EL (cell line): ENCODE measurements at regions not wholly inside any gene's neighbourhood (a gene's known extent, or its start where the extent isn't known, plus 50 kb on each side); places are given as distances from the start of the nearest gene placed in this dataset.

Experiments used
- DNase-seq: peaks from one replicate; pipeline ENCODE4 v3.0.0-alpha.2; 2016

DNA sequence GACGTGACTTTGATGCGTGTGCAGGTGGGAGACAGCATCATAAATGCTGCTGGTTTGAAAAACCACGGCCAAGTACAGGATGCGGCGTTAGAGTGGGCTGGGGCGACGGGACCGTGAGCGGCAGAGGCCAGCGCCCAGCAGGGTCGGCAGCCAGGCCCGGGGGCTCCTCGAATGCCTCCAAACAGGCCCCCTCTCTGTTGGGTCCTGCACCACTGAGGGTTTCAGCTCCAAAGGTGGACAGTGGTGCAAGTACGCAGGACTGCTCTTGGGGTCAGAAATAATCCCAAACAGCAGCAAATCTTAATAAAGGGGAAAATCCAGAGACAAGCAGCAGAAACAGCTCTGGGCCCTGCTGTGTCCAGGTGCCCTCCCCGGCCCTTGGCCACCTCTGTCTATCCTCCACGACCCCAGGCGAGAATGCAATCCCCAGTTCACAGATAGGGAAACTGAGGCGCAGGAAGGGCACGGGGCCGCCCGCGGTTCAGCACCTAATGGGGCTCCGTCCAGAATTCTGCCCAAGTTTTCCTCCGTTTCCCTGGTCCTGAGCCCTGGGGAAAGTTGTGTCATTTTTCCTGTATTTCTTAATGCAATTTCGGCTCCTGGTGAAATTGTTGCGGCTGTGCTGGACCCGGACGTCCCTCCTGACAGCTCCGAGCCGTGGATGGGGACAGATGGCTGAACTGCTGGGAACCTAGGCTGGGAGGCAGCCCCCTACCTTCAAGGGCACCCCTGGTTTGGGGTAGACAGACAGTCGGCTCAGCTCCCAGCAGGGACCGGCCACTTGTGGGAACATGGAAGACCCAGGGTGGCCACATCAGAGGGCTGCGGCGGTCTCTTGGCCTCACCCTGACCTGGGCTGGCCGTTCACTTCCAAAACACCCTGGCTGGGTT, 97.4 kb downstream of the FOXL3 start:
- DNase-seq = no peak

- DNase-seq = no peak
Observed at GRCh38 chr7:388023-388960, 98.3 kb downstream of the FOXL3 start.

DNA sequence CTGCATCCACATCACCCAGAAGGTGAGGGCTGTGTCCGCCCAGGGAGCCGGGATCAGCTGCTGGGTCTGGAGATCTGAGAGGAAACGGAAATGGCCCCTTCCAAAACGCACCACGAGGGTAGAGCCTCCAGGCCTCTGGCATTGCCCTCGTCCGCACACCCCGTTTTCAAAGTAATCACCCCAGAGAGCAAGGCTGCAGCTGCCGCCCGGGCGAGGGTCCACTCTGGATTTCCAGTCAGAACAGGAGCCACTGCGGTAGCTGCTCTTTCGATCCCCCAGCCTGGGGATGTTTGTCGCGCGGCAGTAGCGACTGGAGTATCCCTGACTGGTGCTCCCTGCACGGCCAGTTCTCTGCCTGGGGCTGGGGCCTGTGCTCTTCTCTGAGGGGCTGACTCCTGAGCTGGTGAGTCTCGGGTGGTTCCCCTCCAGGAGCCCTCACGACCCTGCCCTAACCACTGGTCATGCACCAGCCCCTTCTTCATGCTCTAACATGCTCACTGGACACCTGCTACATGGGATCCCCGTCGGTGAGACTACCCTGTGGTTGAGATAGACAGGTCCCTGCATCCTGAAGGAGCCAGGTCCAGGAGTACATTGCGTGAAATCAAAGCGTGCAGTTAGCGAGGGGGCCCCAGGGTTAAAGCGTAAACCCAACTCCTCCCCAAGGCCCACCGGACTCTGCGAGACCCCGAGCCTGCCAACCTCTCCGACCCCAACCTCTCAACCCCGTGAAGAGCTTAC, 99.2 kb downstream of the FOXL3 start:
- no peak for DNase-seq

GRCh38 chr7:389911-390601, 100.1 kb downstream of the FOXL3 start:
- DNase-seq = no peak

DNA sequence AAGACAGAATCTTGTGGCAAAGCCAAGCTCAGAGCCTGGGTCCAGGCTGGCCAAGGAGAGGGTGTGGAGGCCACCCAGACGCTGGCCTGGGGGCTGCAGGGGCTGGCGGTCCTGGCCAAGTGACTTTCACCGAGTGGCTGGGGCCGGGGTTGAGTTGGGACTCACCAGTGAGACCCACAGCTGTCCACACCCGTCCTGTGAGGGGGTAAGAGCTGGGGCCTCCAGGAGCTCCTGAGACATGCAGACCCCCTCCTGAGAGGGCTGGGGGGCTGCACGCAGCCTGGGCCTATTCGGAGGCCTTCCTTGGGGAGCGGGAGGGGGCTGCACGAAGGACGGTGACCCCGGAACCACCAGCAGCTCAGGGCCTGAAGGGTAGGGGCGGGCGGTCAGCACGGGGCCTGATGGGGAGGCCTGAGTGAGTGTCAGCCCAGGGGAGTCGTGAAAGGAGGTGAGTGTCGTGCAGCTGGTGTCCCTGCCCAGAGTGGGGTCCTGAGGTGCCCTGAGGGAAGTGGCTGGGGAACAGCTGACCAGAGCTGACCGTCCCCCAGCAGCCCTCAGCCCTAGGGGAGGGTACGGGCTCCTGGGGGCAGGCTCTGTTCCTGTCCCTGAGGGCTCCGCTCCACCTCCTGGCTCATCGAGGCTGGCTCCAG, 100.9 kb downstream of the FOXL3 start:
- no peak for DNase-seq

DNA sequence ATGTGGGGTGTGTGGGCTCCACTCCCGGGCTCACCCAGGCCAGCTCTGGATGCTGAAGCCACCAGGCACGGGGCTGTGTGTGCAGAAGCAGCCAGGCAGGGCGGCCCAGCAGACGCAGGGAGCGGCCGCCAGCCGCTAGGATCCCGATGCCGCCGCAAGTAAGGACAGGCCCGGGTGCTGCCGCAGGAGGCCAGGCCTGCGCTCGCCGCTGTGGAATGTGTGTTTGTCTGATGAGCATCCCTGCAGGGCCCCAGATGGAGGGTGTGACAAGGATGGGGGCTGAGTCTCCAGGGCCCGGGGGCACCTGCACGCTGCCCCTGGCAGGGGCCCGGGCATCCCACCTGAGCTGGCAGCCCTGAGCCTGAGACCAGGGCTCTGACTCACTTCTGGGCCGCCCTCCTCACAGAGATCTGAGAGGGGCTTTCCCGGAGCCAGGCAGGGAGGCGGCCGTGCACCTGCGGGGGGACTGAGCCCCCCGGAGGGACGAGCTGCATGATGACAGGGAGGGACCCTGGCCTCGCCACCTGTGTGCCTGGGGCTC, 101.5 kb downstream of the FOXL3 start:
- no peak for DNase-seq

DNA sequence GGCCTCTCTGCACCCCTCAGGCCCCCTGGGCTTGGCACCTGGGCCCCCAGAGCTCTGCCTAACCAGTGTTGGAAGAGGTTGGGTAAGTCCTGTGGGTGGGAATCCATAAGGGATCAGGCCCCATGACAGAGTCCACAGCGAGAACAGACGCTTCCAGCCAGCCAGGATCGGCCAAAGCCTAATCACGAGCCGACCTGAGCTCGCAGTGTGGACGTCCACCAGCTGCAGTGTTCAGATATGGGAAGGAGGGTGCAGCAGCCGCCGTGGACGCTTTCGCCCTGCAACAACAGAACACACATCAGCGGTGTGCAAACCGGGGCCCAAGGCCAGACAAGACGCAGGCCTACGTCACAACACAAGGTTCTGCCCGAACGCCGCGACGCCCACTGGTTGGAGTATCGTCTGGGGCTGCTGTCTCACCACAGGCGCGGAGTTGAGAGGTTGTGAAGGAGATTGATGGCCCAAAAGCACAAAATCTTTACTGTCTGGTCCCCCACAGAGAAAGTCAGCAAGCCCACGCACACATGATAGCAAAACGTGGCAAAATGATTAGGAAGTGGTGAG, 102.1 kb downstream of the FOXL3 start:
- no peak for DNase-seq

- DNase-seq = no peak
Observed at GRCh38 chr7:392822-393221, 102.9 kb downstream of the FOXL3 start.

GRCh38 chr7:395643-396042, 105.7 kb downstream of the FOXL3 start:
- no peak for DNase-seq

DNA sequence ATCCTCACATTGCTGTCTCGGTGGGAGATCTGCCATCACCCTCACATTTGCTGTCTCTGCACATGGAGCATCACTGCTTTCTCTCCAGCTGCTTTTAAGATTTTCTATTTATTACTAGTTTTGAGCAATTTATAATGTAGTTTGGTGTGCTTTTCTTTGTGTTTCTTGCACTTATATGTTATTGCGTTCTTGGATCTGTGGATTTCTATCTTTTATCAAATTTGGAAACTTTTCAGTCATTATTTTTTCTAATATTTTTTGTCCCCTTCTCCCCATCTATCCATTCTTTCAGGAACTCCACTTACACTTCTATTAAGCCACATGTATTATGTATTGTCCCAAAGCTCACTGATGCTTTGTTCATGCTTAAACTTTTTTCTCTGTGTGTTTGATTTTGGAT, 108.9 kb downstream of the FOXL3 start:
- DNase-seq = no peak

GRCh38 chr7:400901-401485, 111.0 kb downstream of the FOXL3 start:
- no peak for DNase-seq

DNA sequence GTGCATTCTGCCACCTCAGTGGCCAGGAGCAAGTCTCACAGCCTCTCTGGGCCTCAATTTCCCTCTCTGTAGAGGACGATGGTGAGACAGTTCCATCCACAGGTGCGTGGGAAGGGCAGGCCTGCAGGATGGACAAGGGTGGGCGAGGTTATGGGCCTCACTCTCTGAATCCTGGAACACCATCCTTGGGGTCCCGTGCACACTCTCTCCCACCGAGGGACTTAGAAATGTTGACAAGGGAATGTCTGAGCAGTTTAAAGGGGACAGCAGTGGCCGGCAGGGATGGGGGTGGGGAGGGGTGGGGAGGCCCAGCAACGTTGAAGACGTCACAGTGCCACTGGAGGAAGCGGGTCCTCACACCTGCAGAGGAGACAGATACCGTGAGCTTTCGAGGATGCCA, 111.5 kb downstream of the FOXL3 start:
- no peak for DNase-seq

DNA sequence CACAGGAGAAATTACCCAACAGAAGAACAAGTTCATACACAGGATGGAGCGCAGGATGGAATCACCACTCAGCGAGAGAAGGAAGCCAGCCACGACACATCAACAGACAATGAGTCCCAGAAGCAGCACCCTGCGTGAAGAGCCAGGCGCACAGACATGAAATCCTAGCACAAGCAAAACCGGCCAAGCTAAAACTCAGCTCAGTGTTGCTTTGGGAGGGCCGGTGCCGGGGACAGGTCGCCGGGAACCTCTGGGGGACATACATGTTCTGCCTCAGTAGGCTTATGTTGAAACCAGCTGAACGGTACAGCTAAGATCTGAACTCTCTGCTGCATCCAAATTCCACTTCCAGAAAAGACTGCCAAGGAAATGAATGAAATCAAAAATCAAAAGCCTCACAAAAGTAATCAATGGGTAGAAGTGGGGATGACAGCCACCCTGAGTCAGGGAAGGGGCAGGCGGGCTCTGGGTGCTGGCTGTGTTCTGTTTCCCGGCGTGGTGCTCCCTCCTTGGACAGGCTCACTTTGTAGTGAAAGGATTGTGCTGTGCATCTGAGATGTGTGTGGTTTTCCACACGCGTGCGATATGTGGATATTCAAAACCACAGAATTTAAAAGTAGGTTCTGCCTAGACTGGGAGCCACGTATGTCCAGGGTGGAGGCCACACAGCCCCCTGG, 114.7 kb downstream of the PDGFA start:
- no peak for DNase-seq

DNA sequence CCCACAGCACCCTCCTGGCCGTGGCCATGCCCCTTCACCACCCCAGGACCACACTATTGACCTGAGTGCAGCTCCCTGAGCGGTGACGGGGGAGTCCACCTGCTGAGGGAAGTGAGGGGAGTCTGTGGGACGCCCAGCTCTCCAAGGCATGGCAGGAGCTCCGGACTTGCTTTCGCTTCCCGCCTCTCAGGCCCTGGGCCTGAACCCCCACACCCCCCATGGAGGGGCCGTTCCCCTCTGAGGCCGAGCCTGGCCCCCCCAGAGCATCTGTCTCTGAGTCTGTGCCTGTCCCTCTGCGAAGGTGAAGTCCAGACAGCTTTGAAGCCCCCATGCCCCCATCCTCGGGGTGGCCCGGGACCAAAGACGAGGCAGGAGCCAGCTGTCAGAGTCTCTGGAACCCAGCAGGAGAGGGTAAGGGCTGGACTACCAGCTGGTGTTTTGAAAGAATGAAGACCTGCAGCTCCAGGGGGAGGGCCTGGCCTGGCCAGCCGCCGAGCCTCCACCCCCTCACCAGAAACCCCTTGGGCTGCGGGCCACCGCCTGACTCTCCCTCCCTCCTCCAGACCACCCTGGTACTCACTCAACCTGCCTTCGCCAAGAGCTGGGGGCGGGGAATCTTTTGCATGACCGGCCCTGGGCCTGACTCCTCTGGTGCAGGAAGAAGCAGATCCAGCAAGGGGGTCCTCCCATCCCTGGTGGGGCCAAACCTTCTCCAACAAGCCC, 114.0 kb downstream of the PDGFA start:
- no peak for DNase-seq

DNA sequence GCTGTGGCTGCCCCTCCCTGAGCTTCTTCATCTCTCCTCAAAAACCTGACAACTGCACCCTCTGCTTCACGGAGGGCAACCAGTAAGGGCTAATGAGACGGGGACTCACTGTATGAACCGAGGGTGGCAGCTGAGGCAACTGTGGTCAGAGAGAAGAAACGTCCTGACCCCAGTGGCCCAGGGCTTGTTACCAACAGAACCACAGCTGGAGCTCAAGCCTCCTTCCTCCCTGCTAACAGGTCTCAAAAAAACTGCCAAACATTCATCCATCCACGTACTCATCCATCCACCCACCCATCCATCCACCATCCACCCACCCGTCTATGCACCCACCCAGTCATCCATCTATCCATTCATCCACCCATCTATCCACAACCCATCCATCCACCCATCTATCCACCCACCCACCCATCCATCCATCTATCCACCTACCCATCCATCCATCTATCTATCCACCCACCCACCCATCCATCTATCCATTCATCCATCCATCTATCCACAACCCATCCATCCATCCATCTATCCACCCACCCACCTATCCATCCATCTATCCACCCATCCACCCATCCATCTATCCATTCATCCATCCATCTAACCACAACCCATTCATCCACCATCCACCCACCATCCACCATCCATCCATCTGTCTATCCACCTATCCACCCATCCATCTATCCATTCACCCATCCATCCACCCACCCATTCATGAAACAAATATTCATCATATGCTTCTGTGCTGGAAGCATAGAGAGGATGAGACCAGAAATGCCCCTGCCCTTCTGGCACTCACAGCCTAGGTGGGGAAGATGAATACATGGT, 111.7 kb downstream of the PDGFA start:
- no peak for DNase-seq

DNA sequence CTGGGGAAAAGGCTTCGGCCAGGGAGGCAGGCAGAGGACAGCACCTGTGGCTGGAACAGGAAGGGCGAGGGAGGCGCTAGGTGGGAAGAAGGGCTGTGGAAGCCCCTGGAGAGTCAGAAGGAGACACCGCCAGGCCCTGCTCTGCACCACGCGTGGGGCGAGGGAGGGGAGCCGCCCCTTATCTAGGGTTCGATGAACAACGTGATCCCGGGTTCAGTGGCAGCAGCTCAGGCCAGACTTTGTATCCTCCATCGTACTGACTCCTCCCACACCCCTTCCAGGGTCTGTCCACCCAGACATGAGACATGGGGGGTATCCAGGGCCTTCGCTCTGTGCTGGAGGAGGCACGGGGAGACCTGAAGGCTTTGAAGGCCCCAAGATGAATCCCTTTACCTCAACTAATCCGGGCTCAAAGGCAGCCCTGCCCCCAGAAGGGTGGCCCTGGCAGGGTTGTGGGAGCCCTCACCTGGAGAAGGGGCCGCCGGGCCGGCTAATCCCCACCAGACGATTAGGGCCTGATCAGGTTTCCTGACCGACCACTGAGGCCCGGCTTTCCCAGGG, 110.8 kb downstream of the PDGFA start:
- DNase-seq = no peak

- DNase-seq = no peak
Observed at GRCh38 chr7:409339-410281, 110.0 kb downstream of the PDGFA start.
